ENCODE measurements at regions not wholly inside any gene's neighbourhood (a gene's known extent, or its start where the extent isn't known, plus 50 kb on each side); places are given as distances from the start of the nearest gene placed in this dataset.

DNA sequence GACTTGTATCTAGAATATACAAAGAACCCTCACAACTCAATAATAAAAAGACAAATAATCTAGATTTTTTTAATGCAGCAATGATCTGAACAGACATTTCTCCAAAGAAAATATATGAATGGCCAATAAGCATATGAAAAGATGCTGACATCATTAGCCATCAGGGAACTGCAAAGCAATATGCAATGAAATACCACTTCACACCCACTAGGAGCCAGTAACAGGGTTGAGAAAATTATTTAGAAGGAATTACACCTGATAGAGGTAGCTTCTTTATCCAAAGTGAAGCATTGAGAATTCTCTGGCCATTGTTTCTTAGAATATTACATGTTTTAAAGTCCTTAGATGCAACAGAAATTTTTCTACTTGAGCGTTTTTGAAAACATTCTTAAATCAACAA, 316.9 kb downstream of the KCNN2 start:
- TF ChIP-seq CTCF (IDR thresholded peaks at IDR 0.05 in 2 of 3, conservative IDR thresholded peaks at IDR 0.05 in 1 of 3; ENCODE audit: control insufficient read depth in 2 of 3, extremely low read depth in 1 of 3, insufficient read depth in 1 of 3, low read depth in 3 of 3, low read length in 3 of 3) (no peak), CBX5 (IDR thresholded peaks at IDR 0.05; ENCODE audit: low read depth) (no peak), YY1 (IDR thresholded peaks at IDR 0.05; ENCODE audit: low read depth, low read length) (no peak), EP300 (IDR thresholded peaks at IDR 0.05; ENCODE audit: borderline replicate concordance in 1 of 2, control insufficient read depth in 1 of 2, low read depth in 2 of 2, low read length in 2 of 2) (no peak), NFIC (IDR thresholded peaks at IDR 0.05; ENCODE audit: low read depth, low read length) (no peak), EED (IDR thresholded peaks at IDR 0.05; ENCODE audit: low read depth) (no peak), SRF (IDR thresholded peaks at IDR 0.05; ENCODE audit: low read depth in 2 of 2, low read length in 2 of 2) (no peak), ZBTB33 (IDR thresholded peaks at IDR 0.05) (no peak), STAT3 (IDR thresholded peaks at IDR 0.05; ENCODE audit: low read depth, low read length) (no peak), POLR2A (IDR thresholded peaks at IDR 0.05; ENCODE audit: low read depth, low read length) (no peak), GABPA (IDR thresholded peaks at IDR 0.05; ENCODE audit: low read depth) (no peak)
- TF ChIP-seq, protein P1, sequence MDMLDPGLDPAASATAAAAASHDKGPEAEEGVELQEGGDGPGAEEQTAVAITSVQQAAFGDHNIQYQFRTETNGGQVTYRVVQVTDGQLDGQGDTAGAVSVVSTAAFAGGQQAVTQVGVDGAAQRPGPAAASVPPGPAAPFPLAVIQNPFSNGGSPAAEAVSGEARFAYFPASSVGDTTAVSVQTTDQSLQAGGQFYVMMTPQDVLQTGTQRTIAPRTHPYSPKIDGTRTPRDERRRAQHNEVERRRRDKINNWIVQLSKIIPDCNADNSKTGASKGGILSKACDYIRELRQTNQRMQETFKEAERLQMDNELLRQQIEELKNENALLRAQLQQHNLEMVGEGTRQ (IDR thresholded peaks at IDR 0.05; ENCODE audit: borderline replicate concordance, low read depth, low read length), result no peak
